ENCODE measurements at regions not wholly inside any gene's neighbourhood (a gene's known extent, or its start where the extent isn't known, plus 50 kb on each side); places are given as distances from the start of the nearest gene placed in this dataset.
A peak's percentile ranks its signal among the peaks of the same experiment; 100 is the strongest.

DNA sequence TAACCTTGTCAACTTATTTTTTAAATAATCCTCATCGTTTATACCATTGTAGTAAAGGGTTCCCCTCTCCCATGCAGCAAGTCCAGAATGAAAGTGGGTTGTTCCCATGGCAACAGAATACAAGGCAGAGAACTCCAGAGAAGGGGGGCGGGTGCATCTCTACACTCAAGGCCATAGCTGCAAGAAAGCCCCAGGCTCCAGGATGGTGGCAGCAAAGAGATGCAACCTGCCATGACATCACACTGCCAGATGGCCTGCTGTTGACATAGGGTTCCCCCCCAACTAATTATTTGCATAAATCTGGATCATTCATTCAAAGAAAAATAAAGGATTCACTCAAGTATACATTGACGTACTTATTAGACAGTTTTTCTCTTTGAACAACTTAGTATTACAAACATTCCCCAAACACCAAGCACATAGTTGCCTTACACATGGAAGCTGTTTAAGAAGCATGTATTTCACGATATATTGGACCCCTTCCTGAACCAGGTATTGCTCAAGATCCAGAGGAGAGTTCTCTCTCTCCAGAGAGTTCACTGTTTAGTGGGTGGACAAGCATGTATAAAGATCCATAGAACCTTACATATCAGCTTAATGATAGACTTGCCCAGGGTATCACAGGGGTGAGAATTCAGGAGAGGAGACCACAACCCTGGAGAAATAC, 87.4 kb upstream of the KLF7 start:
- no peak overlapping the region for H3K4me3 ChIP-seq (ENCODE audit: low read length)
- TF ChIP-seq TAF1 (IDR thresholded peaks at IDR 0.05; ENCODE audit: low read depth) (no peak), EZH2 (IDR thresholded peaks at IDR 0.05; ENCODE audit: borderline replicate concordance, insufficient read depth, low read length, poor library complexity, severe bottlenecking) (no peak), SMC3 (conservative IDR thresholded peaks at IDR 0.05; ENCODE audit: poor library complexity) (no peak), MXI1 (conservative IDR thresholded peaks at IDR 0.05; ENCODE audit: poor library complexity, severe bottlenecking) (peak; percentile 16), EP300 (conservative IDR thresholded peaks at IDR 0.05; ENCODE audit: poor library complexity, severe bottlenecking) (peak; percentile 53), POLR2AphosphoS5 (IDR thresholded peaks at IDR 0.05) (no peak), RAD21 (conservative IDR thresholded peaks at IDR 0.05) (peak; percentile 38)
- TF ChIP-seq, protein P1, sequence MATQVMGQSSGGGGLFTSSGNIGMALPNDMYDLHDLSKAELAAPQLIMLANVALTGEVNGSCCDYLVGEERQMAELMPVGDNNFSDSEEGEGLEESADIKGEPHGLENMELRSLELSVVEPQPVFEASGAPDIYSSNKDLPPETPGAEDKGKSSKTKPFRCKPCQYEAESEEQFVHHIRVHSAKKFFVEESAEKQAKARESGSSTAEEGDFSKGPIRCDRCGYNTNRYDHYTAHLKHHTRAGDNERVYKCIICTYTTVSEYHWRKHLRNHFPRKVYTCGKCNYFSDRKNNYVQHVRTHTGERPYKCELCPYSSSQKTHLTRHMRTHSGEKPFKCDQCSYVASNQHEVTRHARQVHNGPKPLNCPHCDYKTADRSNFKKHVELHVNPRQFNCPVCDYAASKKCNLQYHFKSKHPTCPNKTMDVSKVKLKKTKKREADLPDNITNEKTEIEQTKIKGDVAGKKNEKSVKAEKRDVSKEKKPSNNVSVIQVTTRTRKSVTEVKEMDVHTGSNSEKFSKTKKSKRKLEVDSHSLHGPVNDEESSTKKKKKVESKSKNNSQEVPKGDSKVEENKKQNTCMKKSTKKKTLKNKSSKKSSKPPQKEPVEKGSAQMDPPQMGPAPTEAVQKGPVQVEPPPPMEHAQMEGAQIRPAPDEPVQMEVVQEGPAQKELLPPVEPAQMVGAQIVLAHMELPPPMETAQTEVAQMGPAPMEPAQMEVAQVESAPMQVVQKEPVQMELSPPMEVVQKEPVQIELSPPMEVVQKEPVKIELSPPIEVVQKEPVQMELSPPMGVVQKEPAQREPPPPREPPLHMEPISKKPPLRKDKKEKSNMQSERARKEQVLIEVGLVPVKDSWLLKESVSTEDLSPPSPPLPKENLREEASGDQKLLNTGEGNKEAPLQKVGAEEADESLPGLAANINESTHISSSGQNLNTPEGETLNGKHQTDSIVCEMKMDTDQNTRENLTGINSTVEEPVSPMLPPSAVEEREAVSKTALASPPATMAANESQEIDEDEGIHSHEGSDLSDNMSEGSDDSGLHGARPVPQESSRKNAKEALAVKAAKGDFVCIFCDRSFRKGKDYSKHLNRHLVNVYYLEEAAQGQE (IDR thresholded peaks at IDR 0.05; ENCODE audit: borderline replicate concordance): no peak
- TF ChIP-seq, protein P2, sequence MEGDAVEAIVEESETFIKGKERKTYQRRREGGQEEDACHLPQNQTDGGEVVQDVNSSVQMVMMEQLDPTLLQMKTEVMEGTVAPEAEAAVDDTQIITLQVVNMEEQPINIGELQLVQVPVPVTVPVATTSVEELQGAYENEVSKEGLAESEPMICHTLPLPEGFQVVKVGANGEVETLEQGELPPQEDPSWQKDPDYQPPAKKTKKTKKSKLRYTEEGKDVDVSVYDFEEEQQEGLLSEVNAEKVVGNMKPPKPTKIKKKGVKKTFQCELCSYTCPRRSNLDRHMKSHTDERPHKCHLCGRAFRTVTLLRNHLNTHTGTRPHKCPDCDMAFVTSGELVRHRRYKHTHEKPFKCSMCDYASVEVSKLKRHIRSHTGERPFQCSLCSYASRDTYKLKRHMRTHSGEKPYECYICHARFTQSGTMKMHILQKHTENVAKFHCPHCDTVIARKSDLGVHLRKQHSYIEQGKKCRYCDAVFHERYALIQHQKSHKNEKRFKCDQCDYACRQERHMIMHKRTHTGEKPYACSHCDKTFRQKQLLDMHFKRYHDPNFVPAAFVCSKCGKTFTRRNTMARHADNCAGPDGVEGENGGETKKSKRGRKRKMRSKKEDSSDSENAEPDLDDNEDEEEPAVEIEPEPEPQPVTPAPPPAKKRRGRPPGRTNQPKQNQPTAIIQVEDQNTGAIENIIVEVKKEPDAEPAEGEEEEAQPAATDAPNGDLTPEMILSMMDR (IDR thresholded peaks at IDR 0.05; ENCODE audit: poor library complexity, severe bottlenecking): peak; percentile 34
- no peaks in the 10 kb centered on the region for H3K79me2 ChIP-seq (replicated peaks; ENCODE audit: insufficient read depth, low read length)
- no peaks in the 10 kb centered on the region for H3F3A ChIP-seq (ENCODE audit: insufficient read depth, low read length, poor library complexity, severe bottlenecking)
- H3K9me2 ChIP-seq (ENCODE audit: insufficient read depth, low read length): no peaks in the 10 kb centered on the region
- H3K4me2 ChIP-seq (ENCODE audit: low read length): peak overlapping the region; percentile 8
- H3K36me3 ChIP-seq (ENCODE audit: insufficient read depth, low read length): no peaks in the 10 kb centered on the region
- no peaks in the 10 kb centered on the region for H4K20me1 ChIP-seq (ENCODE audit: insufficient read depth)
- H3K9ac ChIP-seq (ENCODE audit: low read length): peak overlapping the region; percentile 14
- no peaks in the 10 kb centered on the region for H3K27me3 ChIP-seq (ENCODE audit: insufficient read depth, low read depth, low read length)
- H3K27ac ChIP-seq (ENCODE audit: low read length): peak overlapping the region; percentile 63
- no peak overlapping the region for H2AFZ ChIP-seq (ENCODE audit: low read depth, low read length)
- no peaks in the 10 kb centered on the region for H3K9me3 ChIP-seq (ENCODE audit: low read length)

DNA sequence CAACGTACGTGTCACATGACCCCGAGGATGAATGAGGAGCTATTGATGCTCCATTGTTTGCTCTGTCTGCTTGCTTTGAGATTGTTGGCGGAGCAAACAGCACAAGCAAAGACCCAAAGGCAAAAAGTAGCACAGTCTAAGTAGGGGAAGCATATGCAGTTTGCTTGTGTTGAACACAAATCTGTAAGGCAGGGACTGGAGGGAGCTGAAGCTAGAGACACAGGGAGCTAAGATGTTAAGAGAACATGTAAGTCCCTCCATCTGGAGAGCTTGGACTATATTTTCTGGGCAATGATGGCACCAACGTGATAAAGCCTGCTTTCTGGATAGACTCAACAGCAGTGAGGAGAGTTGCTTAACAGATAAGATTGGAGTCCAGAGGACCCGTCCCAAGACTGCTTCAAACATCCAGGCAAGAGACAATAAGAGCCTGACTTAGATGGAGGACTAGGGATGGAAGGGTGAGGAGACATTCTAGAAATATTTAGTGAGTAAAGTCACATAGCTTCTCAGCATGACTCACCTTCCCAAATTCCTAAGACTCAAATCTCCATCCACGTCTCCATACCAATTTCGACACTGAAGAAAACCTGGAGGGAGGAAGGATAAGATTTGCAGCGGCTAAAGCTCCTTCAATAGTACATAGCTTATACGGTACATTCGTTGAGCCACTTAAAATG, 88.1 kb upstream of the KLF7 start:
- no peaks in the 10 kb centered on the region for H4K20me1 ChIP-seq (ENCODE audit: insufficient read depth)
- H3K9ac ChIP-seq (ENCODE audit: low read length): peak overlapping the region; percentile 5
- no peaks in the 10 kb centered on the region for H3K79me2 ChIP-seq (replicated peaks; ENCODE audit: insufficient read depth, low read length)
- H3K9me3 ChIP-seq (ENCODE audit: low read length): no peaks in the 10 kb centered on the region
- H3K9me2 ChIP-seq (ENCODE audit: insufficient read depth, low read length): no peaks in the 10 kb centered on the region
- no peak overlapping the region for H3K4me3 ChIP-seq (ENCODE audit: low read length)
- H3F3A ChIP-seq (ENCODE audit: insufficient read depth, low read length, poor library complexity, severe bottlenecking): no peaks in the 10 kb centered on the region
- H3K27ac ChIP-seq (ENCODE audit: low read length): peak overlapping the region; percentile 63
- H3K36me3 ChIP-seq (ENCODE audit: insufficient read depth, low read length): no peaks in the 10 kb centered on the region
- no peak overlapping the region for H2AFZ ChIP-seq (ENCODE audit: low read depth, low read length)
- H3K27me3 ChIP-seq (ENCODE audit: insufficient read depth, low read depth, low read length): no peaks in the 10 kb centered on the region
- TF ChIP-seq RAD21 (conservative IDR thresholded peaks at IDR 0.05): no peak
- no peak for TF ChIP-seq TAF1 (IDR thresholded peaks at IDR 0.05; ENCODE audit: low read depth)
- no peak for TF ChIP-seq POLR2AphosphoS5 (IDR thresholded peaks at IDR 0.05)
- TF ChIP-seq, protein P2 (IDR thresholded peaks at IDR 0.05; ENCODE audit: poor library complexity, severe bottlenecking): no peak
- no peak for TF ChIP-seq EP300 (conservative IDR thresholded peaks at IDR 0.05; ENCODE audit: poor library complexity, severe bottlenecking)
- no peak for TF ChIP-seq MXI1 (conservative IDR thresholded peaks at IDR 0.05; ENCODE audit: poor library complexity, severe bottlenecking)
- TF ChIP-seq, protein P1 (IDR thresholded peaks at IDR 0.05; ENCODE audit: borderline replicate concordance): no peak
- no peak for TF ChIP-seq SMC3 (conservative IDR thresholded peaks at IDR 0.05; ENCODE audit: poor library complexity)
- no peak for TF ChIP-seq EZH2 (IDR thresholded peaks at IDR 0.05; ENCODE audit: borderline replicate concordance, insufficient read depth, low read length, poor library complexity, severe bottlenecking)
- H3K4me2 ChIP-seq (ENCODE audit: low read length): no peak overlapping the region
